ENCODE measurements at regions not wholly inside any gene's neighbourhood (a gene's known extent, or its start where the extent isn't known, plus 50 kb on each side); places are given as distances from the start of the nearest gene placed in this dataset.
"Not testable (repeated sequence)": the region's sequence is repeated elsewhere in the genome, so short reads cannot be mapped to it uniquely, and the experiment has no call there.

DNA sequence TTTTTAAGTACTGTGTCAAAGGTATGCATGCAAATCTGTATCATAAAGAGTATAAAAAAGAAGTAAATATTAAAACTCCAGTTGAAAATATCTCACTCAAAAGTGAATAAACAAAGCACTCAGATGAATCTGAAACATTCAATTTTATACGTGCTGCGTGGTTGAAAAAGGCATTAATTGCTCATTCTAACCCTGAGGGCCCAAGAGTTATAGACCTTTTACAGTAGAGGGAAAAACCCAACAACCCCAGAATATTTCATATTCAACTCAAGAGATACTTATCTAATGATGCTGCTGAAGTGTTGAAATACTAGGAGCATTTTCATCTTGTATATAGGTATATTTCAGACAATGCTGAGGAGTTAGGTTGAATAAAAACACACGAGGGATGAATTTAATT lies 862.8 kb upstream of the CITED2 start:
- DNase-seq (ENCODE audit: low read depth in 3 of 3, low spot score in 1 of 3) = no peak

DNA sequence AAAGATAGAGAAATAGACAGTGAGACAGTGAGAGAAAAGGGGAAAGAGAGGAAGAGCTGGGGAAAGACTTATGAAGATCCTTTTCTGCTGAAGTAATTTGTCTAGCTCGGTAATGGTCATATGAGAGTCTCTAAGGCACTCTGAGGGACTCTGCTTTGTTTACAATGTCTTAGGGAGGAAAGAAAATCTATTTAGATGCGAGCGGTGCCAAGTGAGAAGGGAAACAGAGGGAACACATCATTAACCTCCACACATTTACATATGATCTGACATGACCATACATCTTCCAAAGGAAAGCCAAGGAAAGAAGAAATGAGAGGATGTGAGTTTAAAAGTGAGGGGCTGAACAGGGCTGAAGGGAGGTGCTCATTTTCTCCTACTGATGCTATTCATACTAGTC lies 862.3 kb upstream of the CITED2 start:
- no peak for DNase-seq (ENCODE audit: low read depth in 3 of 3, low spot score in 1 of 3)

DNA sequence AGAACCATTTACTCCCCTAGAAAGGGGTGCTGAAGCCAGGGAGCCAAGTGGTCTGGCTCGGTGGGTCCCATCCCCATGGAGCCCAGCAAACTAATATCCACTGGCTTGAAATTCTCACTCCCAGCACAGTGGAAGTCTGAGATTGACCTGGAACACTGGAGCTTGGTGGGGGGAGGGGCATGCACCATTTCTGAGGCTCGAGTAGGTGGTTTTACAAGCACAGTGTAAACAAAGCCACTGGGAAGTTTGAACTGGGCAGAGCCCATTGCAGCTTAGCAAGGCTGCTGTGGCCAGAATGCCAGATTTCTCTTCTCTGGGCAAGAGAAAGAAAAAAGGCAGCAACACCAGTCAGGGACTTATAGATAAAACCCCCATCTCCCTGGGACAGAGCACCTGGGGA lies 855.8 kb upstream of the CITED2 start:
- DNase-seq (ENCODE audit: low read depth in 3 of 3, low spot score in 1 of 3) = no peak

DNA sequence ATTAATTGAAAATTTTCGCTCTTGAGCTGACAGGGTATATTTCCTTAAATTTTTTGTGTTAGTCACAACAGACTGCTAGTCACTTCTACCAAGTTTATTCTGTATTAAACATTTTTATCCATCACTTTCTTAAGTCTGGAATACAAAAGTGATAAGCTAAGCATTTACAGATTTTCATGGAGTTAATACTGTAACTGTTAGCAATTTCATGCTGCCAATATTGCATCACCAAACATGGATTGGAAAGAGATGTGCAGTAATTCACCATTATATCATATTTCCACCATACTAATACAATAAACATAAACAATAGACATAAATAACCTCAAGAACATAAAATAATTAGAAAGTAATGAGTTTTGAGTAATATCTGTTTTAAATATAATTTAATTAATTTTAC lies 854.0 kb upstream of the CITED2 start:
- no peak for DNase-seq (ENCODE audit: low read depth in 3 of 3, low spot score in 1 of 3)

DNA sequence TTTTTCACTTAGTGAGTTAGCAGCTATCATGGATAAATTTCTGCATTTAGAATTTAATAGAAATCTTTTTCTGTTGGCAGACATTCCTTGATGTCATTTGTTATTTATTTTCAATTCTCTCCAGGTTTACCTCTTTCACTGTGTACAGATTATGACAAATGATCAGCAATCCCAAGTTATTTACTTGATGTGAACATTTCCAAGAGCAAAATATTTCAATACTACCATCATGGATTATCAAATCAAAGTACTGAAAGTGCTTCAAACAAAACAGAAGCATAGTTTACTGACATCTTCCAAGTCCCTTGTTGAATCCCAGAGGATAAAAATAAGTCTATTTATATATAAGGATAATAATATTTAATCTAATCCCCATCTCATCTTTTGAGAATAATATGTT lies 852.2 kb upstream of the CITED2 start:
- no peak for DNase-seq (ENCODE audit: low read depth in 3 of 3, low spot score in 1 of 3)

DNA sequence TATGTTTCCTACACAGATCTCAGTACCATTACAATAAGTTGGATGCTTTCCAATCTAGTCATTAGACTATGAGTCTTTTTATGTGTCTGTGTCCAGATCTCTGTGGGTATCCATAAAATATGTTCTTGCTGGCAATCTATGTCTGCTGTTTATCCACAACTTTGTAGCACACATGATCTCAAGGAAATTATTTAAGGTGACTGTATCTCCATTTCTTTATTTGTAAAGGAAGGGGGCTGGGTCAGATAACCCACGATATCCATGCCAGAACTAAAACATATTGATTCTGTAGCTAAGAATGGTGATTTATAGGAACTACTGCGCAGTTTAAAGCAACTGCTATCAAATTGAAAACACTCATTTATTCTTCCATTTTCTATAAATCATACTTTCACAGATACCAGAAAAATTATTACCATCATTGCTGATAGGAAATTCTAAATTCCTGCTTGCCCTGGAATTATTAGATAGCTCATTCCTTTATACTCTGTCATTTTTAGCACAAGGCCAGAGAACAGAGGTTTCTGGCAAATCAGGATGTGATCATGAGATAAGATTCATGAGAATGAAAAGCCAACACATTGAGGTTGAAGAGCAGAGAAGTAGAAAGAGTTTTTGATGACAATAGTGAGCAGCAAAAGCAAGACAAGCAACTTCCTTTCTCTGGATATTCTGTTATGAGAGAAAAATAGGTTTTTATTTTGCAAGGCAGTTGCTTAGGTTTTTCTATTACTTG lies 851.4 kb upstream of the CITED2 start:
- no peak for DNase-seq (ENCODE audit: low read depth in 3 of 3, low spot score in 1 of 3)

DNA sequence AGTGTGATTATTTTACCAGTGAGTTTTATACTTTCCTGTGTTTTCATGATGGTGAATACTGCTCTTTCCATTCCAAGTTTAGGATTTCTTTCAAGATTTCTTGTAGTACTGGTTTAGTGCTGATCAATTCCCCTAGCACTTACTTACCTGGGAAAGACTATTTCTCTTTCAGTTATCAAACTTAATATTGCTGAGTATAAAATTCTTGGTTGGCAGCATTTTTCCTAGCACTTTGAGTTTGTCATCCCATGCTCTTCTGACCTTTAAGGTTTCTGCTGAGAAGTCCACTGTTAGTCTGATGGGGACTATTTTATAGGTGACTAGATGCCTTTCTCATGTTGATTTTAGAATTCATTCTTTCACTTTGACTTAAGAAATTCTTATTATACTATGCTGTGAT lies 842.8 kb upstream of the CITED2 start:
- no peak for DNase-seq (ENCODE audit: low read depth in 3 of 3, low spot score in 1 of 3)

DNA sequence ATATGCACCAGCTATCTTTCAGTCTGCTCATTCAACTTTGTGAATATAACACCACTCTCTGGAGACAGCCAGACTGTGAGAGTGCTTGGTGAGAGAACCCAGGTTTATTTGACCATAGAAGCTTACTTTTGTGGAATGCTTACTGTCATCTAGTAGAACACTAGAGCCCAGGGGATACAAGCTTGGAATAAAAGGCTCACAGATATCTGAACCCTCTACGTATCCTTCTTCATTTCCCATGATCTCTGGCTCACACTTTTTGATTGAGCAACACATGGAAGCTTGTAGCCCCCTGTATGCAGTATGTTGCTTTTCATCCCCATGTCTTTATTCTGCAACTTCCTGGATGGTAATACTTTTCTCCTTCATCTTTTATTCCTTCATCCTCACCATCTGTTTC lies 835.3 kb upstream of the CITED2 start:
- DNase-seq (ENCODE audit: low read depth in 3 of 3, low spot score in 1 of 3) = no peak

DNA sequence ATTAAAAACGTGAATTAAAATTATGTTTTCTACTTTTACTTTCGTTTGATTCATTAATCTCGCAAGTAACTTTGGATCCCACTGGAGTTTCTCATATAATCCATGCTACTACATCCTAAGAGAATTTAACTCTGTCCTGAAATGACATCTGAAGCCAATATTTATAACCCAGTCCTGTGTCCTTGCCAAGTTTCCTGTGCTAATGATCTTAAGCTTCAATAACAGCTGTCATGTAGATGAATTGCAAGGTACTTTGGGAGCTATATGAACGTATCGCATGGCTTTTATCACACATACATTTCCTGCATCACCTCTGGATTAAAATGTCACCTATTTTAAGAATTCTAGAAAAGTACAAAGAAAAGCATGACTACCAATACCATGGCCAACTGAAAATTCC lies 833.8 kb upstream of the CITED2 start:
- DNase-seq (ENCODE audit: low read depth in 3 of 3, low spot score in 1 of 3) = no peak

DNA sequence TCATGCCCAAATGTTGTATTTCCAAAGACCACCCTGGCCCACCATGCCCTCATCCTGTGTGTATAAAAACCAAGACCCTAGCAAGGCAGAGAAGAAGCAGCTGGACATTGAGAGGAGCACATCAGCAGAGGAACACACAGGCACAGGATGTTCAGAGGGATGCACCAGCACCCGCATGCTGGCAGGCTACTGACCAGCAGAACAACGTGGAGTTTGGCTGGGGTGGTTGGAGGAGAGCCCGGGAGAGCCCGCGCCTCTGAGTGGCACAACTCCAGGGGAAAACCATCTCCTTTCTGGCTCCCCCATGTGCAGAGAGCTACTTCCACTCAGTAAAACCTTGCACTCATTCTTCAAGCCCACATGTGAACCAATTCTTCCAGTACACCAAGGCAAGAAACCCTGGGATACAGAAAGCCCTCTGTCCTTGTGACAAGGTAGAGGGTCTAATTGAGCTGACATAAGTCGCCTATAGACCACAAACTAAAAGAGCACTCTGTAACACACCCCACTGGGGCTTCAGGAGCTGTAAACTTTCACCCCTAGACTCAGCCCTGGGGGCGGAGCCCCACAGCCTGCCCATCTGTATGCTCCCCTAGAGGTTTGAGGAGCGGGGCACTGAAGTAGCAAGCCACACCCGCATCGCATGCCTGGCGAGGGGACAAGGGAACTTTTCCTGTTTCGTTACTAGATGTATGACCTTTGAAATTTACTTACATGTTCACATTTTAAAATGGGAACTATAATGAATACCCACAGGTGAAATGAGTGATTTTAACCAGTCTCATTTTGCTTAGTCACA lies 831.5 kb upstream of the CITED2 start:
- DNase-seq (ENCODE audit: low read depth in 3 of 3, low spot score in 1 of 3) = no peak

DNA sequence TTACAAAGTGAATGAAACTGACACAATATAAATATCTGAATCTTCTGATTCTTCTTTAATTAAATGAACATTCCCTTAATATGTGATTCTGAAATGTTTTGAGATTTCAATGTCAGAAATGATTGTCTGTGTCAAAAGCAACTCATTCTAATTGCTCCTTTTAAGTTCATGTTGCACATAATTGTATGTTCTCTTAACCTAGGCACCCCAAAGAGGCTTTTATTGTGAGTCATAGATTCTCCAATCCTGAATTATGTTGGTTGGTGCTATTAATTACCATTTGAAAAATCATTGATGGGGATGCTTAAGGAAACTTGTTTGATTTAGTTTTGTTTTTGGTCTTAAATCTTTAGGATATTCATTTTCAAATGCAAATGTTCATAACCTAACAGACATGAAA lies 829.7 kb upstream of the CITED2 start:
- DNase-seq (ENCODE audit: low read depth in 3 of 3, low spot score in 1 of 3) = no peak

DNA sequence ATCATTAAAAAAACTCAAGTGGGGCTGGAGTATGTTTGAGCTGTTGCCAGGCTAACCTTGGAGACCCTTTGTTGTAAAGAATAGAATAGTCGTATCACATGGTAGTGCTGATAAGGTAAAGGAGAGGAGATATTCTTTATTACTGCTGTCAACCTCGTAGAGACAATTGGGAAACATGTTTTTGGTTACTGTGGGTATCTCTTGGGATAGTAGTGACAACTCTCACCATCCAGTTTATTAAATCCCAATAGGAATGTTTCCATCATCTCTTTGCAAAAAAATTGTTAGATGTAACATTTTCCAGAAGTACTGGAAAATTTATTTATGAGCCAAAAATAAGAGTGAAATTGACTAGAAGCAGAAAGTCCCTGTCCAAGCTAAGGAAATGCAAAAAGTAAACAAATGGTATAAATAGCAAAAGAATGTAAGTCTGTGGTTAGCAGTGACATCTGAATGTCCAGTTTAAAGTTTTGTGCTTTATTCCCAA lies 829.3 kb upstream of the CITED2 start:
- DNase-seq (ENCODE audit: low read depth in 3 of 3, low spot score in 1 of 3) = no peak

DNA sequence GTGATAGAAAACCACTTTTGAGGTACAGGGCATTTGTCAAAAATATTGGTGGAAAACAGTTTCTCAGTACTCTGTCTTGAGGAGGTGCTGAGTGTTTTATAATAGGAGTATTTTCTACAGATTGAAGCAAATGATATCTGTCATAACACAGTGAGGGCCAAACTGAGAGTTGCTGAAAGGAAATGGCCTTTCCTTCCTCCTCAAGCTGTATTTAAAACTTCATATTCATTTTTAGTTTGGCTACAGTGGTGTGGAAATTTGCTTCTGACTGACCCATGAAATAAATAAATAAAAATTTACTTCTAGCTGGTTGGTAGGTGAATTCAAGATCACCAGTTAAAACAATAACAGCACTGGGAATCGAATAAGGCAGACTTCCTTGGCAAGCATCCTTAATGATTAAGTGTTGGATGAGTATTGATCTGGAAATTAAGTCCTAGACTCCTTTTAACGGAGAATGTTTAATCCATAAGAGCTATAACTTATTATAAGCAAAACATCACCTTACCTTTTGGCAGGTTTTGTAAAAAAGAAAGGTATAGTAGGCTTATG lies 828.6 kb upstream of the CITED2 start:
- DNase-seq (ENCODE audit: low read depth in 3 of 3, low spot score in 1 of 3) = no peak

DNA sequence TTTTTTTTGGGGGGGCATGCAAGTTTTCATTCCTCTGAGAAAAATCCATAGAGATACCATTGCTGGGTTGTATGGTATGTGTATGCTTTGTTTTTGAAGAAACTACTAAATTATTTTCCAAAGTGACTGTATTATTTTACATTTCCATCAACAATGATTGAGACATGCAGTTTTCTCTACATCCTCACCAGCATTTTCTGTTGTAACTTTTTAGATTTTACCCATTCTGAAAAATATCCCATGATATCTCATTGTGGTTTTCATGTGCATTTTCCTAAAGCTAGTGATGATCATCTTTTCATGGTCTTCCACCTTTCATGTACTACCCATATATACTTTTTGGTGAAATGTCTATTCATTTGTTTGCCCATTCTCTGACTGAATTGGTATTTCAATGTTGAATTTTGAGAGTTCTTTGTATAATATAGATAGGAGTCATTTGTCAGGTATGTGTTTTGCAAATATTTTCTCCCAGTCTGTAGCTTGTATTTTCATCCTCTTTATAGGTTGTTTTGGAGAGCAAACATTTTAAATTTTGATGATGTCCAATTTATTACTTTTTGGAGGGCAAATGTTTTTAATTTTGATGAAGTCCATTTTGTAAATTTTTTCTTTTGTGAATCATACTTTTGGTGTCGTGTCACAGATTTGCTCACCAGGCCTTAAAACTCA lies 827.5 kb upstream of the CITED2 start:
- DNase-seq (ENCODE audit: low read depth in 3 of 3, low spot score in 1 of 3) = no peak

DNA sequence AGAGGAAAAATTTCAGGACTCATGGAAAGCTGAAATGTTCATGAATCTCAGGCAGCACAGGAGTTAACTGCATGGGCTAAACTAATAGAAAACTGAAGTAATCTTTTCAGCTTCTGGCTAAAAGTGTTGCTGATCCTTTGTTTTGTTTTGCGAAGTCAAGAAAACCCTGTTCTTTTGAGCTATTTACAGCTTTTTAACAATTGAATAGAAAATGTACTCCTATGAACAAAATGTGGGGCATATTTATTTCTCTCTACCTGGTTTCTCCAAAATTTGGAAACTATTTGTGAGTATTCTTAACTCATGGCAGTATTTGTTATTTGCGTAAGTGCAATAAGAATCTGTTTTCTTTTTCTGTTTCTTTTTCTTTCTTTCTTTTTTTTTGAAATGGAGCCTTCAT lies 818.8 kb upstream of the CITED2 start:
- DNase-seq (ENCODE audit: low read depth in 3 of 3, low spot score in 1 of 3) = no peak

DNA sequence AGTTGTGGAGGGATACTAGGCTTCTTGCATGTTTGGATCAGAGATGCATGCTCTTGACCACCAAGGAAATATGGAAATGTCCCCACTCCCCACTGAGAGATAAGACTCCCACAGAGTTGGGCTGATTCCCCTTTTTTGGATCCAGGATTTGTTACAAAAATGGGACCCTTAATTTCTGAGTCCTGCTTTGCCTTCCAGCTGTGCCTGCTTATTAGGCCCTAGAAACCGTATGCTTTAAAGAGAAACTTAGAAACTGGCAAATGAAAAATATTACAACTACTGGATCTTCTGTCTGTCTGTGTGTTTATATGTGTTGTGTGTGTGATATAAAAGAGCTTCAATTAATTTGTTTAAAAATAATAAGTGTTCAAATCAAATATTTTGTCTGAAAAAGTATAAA lies 817.6 kb upstream of the CITED2 start:
- no peak for DNase-seq (ENCODE audit: low read depth in 3 of 3, low spot score in 1 of 3)

DNA sequence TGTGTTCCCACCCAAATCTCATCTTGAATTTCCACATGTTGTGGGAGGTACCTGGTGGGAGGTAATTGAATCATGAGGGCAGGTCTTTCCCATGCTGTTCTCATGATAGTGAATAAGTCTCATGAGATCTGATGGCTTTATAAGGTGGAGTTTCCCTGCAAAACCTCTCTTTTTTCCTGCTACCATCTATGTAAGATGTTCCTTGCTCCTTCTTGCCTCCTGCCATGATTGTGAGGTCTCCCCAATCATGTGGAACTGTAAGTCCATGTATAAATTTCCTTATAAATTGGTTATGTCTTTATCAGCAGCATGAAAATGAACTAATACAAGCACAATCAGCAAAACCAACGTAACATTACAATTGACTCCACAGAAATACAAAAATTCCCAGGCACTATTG lies 814.8 kb upstream of the CITED2 start:
- not testable (repeated sequence) for DNase-seq (ENCODE audit: low read depth in 3 of 3, low spot score in 1 of 3)

DNA sequence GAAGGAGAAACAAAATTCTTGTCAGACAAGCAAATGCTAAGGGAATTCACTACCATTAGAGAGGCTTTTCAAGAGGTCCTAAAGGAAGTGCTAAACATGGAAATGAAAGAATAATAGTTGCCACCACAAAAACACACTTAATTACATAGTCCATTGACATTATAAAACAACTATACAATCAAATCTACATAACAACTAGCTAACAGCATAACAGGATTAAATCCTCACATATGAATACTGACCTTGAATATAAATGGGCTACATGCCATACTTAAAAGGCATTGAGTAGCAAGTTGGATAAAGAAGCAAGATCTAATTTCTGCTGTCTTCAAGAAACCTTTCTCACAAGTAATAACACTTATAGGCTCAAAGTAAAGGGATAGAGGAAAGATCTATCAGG lies 811.5 kb upstream of the CITED2 start:
- DNase-seq (ENCODE audit: low read depth in 3 of 3, low spot score in 1 of 3) = no peak

DNA sequence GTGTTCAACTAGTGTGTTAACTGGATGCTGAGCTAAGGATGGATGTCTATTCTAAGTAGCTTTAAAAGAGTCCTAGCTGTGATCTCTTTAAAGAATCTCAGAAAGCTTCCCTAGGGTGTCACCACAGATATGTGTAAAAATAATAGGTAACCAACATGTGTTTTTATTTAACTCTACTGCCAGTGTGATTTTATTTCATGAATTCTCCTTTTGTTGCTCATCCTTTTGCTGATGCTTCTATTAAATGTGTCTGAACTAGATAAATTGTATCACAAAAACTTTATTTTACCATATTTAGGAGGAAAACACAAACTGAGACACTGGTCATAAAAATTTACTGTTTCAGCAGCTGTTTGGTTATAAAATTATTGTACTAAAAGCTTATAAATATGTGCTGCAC lies 809.4 kb upstream of the CITED2 start:
- DNase-seq (ENCODE audit: low read depth in 3 of 3, low spot score in 1 of 3) = no peak

DNA sequence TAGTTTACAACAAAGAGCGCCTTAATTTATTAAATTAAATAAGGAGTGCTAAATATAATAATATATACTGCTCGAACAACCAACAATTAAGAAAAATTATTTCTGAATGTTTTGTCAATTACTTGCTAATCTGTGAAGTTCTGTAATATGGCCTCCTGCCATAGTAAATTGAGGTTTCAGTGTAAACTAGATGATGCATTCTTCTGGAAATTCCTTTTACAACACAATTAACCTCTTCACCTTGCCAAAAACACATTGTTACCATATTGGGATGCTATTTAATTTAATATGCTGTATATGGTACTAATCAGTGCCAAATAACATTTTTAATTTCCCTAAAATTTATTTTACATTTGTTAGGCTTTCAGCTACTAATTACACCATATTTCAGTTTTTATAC lies 808.4 kb upstream of the CITED2 start:
- DNase-seq (ENCODE audit: low read depth in 3 of 3, low spot score in 1 of 3) = no peak

DNA sequence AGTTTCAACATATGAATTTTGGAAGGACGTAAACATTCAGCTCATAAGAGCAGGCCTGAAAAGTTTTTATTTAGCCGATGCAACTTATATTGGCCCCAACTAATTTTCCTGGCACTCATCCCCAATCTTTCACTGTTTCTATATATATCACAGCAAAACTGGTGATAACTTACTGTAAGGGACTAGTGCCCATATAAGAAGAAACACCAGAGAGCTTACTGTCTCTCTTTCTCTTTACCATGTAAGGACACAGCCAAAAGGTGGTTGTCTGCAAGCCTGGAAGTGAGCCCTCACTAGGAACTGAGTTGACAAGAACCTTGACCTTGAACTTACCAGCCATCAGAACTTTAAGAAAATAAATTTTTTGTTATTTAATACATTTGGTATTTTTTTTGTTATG lies 807.4 kb upstream of the CITED2 start:
- no peak for DNase-seq (ENCODE audit: low read depth in 3 of 3, low spot score in 1 of 3)

DNA sequence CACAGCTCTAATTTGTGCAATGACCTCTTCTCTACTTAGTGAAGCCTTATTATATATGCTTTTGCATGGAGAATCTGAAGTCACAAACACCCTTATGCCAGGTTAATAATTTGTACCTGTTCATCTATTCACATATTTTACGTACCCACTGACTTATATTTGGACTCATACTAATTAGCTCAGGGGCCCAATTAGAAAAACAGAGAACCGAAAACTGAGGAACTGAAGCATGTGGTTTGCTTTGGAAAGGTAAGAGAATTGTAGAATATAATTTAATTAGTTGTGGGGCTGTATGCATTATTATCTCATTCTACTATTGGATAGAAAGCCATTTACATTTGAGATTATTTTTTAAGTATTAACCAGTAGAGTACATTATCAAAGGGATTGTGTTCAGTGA lies 805.9 kb upstream of the CITED2 start:
- DNase-seq (ENCODE audit: low read depth in 3 of 3, low spot score in 1 of 3) = no peak
